Activated naive CD4-positive, alpha-beta T cell treated with anti-CD3 and anti-CD28 coated beads, Interleukin-2, amount 50 U/mL, for 24 hours (primary cell): ENCODE measurements at regions not wholly inside any gene's neighbourhood (a gene's known extent, or its start where the extent isn't known, plus 50 kb on each side); places are given as distances from the start of the nearest gene placed in this dataset.

Experiments used
- H3K27ac Mint-ChIP-seq: one replicate; pipeline ENCODE4 v1.8.0; 2021; ENCODE audit warnings: mild to moderate bottlenecking, mixed read lengths
- H3K27me3 Mint-ChIP-seq: one replicate; pipeline ENCODE4 v1.8.0; 2021; ENCODE audit warnings: mixed read lengths
- H3K36me3 Mint-ChIP-seq: one replicate; pipeline ENCODE4 v1.8.0; 2021; ENCODE audit warnings: mixed read lengths
- H3K4me1 Mint-ChIP-seq: one replicate; pipeline ENCODE4 v1.8.0; 2021; ENCODE audit warnings: mixed read lengths
- H3K4me3 Mint-ChIP-seq: one replicate; pipeline ENCODE4 v1.8.0; 2021; ENCODE audit warnings: mild to moderate bottlenecking, mixed read lengths
- H3K9me3 Mint-ChIP-seq: one replicate; pipeline ENCODE4 v1.8.0; 2021; ENCODE audit warnings: mixed read lengths

DNA sequence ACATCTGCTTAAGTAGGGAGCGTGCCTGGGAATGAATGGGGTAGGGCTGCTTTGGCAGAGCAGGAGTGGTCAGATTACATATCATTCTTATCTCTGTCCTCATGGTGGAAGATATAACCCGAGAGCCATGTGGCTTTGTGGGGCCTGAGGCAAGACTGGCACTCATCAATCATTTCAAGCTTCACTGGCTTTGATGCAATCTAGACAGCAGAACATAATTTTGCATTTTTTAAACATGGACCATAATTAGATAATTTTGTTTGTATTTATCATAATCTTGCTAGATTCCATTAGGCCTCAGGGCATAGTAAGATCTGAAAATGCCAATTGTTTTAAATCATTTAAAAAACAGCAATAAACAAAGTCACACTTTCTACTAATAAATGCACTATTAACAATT lies 480.3 kb downstream of the NXPH1 start:
- no peak overlapping the region for H3K4me3 Mint-ChIP-seq
- H3K4me1 Mint-ChIP-seq, result no peaks in the 10 kb centered on the region
- H3K9me3 Mint-ChIP-seq, result no peaks in the 10 kb centered on the region
- H3K27me3 Mint-ChIP-seq, result no peaks in the 10 kb centered on the region
- H3K36me3 Mint-ChIP-seq, result no peaks in the 10 kb centered on the region
- no peak overlapping the region for H3K27ac Mint-ChIP-seq

DNA sequence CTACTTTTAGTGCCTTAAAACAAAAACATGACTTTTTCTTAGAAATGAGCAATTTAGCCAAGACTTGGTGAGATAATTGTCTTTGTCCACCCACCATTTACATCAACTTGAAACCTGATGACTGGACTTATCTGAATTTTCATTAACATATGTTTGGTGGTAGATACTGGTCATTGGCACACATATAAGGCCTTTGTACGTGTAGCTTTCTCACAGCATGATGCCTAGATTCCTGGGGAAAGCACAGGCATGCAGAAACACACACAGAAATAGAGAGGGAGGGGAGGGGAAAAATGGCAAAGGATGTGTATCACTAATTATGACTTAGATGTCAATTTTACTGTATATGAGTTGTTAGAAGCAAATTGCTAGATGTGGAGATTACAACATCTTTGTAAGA lies 488.4 kb downstream of the NXPH1 start:
- H3K4me3 Mint-ChIP-seq, result no peak overlapping the region

DNA sequence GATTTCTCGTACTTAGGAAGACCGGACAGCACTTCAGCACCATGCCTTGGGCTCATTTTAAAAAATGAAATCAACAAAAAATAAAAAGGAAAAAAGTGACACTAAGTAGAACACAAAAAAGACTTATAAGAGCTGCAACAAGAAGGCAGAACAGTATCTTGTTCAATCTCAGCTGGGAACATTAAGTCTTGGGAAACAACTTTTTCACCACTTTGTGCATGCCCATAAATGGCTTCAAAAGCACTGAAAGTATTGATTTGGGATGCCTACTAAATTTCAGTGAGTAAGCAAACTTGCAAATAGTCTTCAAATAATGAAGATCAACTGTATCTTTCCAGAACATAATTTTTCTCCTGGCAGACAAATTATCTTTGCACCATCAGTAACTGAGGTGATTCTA lies 489.3 kb downstream of the NXPH1 start:
- Mint-ChIP-seq H3K27ac (no peak overlapping the region), H3K4me3 (no peak overlapping the region), H3K27me3 (no peaks in the 10 kb centered on the region), H3K36me3 (no peaks in the 10 kb centered on the region), H3K4me1 (no peaks in the 10 kb centered on the region), H3K9me3 (peaks cover 10% of the 10 kb centered on the region)

More for the DNA sequence above, 488.4 kb downstream of the NXPH1 start:
- Mint-ChIP-seq H3K9me3 (peaks cover 10% of the 10 kb centered on the region), H3K27me3 (no peaks in the 10 kb centered on the region), H3K4me1 (no peaks in the 10 kb centered on the region), H3K27ac (no peak overlapping the region), H3K36me3 (no peaks in the 10 kb centered on the region)

DNA sequence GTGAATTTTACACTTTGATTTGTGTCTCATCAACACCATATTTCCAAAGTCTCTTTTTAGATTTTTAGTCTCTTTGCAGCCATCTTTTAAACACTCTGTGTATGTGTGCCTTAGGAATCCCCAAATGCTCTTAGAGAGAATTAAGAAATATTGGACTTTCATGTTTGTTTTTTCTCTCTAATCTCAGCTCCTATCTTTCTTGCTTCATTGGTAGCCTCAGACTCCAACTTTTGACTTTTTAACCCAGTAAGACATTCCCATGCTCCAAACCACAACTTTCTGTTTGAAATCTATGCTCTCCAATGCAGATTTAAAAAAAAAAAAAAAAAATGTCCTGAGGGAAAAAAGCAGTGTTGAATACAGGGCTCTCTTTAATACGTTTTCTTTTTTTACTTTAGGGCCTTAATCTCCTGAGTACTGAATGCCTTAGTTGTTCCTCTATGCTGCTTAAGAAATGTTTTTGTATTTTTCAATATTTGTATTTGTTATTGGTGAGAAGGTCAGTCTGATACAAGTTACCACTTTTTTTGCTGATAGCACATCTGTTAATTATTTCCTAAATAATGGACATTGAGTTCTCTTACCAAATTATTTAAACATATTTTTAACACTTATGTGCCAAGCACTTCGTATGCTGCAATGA lies 489.9 kb downstream of the NXPH1 start:
- Mint-ChIP-seq H3K27me3 (no peaks in the 10 kb centered on the region), H3K27ac (no peak overlapping the region), H3K4me1 (no peaks in the 10 kb centered on the region), H3K9me3 (peaks cover 10% of the 10 kb centered on the region), H3K4me3 (no peak overlapping the region), H3K36me3 (no peaks in the 10 kb centered on the region)

DNA sequence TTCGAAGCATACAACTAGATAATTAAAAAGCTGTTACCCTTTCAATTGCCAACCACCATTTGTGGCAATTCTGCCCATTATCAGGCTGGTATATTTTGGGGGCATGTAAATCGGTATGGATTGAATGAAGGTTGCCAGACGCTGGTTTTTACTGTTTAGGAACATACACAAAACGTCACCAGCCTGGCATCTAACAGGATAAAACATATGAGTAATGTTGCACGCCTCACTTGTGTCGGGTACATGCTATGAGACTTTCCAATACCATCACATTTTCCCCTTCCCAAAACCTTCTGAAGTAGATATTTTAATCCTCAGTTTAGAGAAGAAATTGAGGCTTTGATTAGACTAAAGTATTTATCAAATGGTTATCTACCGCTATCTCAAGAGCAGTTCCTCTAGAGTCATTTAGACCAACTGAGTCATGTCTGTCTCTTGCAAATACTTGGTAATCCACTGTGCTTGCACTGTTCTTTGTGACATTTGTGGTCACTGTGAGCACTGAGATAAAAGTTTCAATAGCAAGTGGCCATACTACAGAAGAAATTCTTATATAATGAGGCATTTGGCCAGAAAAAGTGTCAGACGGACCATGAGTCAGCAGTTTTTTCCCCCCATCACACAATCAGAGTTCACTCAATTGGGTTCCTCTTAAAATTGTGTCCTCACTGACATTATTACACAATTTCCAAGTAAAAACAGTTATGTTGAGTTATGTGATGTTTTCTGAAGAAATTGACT lies 498.7 kb downstream of the NXPH1 start:
- no peaks in the 10 kb centered on the region for H3K27me3 Mint-ChIP-seq
- H3K27ac Mint-ChIP-seq, result no peak overlapping the region
- no peaks in the 10 kb centered on the region for H3K9me3 Mint-ChIP-seq
- no peak overlapping the region for H3K4me3 Mint-ChIP-seq
- no peaks in the 10 kb centered on the region for H3K36me3 Mint-ChIP-seq
- H3K4me1 Mint-ChIP-seq, result no peaks in the 10 kb centered on the region

DNA sequence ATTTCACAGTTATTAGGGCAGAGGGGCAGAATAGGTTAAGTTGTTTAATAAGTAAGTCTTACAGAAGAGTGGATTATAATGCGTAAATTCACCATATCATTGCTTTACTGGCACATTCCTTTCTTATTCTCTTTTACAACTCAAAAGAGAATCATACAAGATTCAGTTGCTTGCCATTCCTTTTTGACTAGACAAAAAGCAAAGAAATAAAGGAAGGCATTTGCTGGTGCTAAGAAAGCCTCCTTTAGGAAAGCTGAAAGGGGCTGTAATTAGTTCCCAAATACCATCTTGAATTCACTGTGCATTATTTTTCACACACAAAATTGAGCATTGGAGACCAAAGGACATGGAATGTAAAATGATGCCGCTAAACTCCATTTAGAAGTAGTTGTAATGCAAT lies 499.3 kb downstream of the NXPH1 start:
- H3K36me3 Mint-ChIP-seq, result no peaks in the 10 kb centered on the region
- H3K4me3 Mint-ChIP-seq, result no peak overlapping the region
- no peaks in the 10 kb centered on the region for H3K4me1 Mint-ChIP-seq
- no peaks in the 10 kb centered on the region for H3K27me3 Mint-ChIP-seq
- no peaks in the 10 kb centered on the region for H3K9me3 Mint-ChIP-seq
- H3K27ac Mint-ChIP-seq, result no peak overlapping the region

DNA sequence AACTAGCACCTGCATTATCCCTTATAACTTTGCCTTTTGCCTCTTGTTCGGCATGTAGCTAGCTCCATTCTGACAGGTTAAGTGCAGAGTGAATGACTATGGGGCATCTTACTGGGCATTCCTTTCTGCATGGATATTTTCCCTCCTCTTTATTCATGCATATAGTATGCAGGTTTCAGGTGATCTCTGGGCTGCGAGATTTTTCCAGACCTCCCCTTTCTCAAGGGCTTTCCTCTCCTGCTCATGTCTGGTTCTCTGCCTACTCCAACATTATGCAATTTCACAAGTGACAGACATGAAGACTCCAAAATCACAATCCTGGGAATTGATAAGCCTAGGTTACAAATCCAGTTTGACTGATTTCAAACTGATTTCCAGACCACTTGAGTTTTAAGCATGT lies 503.8 kb downstream of the NXPH1 start:
- Mint-ChIP-seq H3K4me3 (no peak overlapping the region), H3K4me1 (no peaks in the 10 kb centered on the region), H3K27me3 (no peaks in the 10 kb centered on the region), H3K9me3 (peaks cover 4% of the 10 kb centered on the region), H3K36me3 (no peaks in the 10 kb centered on the region), H3K27ac (no peak overlapping the region)

DNA sequence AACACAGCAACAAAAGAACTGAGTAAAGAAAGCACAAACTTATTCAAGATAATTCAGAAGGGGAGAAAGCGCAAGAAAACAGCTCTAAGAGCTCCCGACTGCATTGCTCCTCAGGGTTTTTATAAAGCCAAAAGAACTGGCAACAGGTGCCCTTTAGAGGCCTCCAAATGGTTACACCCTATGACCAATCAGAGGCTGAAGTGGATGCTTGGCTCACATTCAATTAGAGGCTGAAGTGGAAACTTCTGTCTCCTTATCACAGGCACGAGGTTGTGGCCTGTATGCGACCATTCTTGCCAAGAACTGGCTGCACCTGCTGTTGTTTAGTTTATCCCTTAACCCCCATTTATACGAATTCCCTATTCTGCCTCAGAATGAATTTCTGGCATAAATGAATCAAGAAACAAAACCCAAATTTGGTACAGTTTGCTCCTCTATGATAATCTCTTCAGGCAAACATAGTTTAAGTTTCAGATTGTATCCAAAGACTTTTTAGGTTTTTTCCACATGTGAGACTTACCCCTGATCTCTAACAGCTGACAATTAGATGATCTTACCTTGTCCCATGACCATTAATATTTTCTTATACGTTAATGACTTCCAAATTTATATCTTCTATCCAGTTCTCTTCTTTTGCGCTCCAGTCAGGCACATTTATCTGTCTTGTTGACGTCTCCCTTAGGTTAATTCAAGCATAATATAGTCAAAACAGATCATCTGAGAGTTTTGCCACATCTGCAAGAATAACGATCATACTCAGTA lies 504.8 kb downstream of the NXPH1 start:
- Mint-ChIP-seq H3K36me3 (no peaks in the 10 kb centered on the region), H3K4me3 (no peak overlapping the region), H3K27ac (no peak overlapping the region), H3K27me3 (no peaks in the 10 kb centered on the region), H3K9me3 (peaks cover 4% of the 10 kb centered on the region), H3K4me1 (no peaks in the 10 kb centered on the region)

DNA sequence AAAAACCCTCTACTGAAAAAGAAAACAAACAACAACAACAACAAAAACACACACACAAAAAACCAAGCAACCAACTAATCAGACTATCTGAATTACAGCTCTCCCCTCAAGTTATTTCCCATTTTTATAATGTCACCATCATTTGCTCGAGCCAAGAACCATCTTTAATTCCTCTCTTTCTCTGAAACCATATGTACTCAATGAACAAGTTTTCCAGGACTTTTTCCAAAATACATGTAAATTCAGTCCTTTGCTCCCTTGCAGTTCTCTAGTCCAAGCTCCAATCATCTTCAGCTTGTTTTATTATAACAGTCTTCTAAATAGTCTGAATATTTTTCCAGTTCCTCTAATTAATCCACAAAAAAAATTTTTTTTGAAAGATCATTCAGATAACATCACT lies 506.0 kb downstream of the NXPH1 start:
- Mint-ChIP-seq H3K4me3 (no peak overlapping the region), H3K9me3 (peaks cover 4% of the 10 kb centered on the region), H3K36me3 (no peaks in the 10 kb centered on the region), H3K27ac (no peak overlapping the region), H3K27me3 (no peaks in the 10 kb centered on the region), H3K4me1 (no peaks in the 10 kb centered on the region)

DNA sequence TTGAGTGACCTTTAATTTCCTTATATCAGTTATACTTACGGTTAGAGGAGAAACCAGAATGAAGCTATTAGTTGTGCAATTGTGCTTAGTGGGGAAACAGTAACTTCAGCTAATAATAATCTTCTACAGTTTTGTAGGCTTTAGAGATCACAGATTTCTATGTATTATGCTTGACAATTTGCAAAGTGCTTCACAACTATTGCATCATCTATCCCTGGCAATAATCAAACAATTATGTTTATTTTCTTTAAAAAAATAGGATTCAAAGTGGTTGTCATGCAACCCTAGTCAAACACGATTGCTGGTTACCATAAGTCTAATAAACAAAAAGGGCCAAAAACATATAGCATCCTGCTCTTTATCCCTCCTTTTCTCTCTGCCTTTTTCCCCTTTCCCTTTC lies 530.3 kb downstream of the NXPH1 start:
- no peak overlapping the region for H3K4me3 Mint-ChIP-seq
- no peaks in the 10 kb centered on the region for H3K9me3 Mint-ChIP-seq
- no peaks in the 10 kb centered on the region for H3K27me3 Mint-ChIP-seq
- H3K4me1 Mint-ChIP-seq, result no peaks in the 10 kb centered on the region
- no peaks in the 10 kb centered on the region for H3K36me3 Mint-ChIP-seq
- no peak overlapping the region for H3K27ac Mint-ChIP-seq

DNA sequence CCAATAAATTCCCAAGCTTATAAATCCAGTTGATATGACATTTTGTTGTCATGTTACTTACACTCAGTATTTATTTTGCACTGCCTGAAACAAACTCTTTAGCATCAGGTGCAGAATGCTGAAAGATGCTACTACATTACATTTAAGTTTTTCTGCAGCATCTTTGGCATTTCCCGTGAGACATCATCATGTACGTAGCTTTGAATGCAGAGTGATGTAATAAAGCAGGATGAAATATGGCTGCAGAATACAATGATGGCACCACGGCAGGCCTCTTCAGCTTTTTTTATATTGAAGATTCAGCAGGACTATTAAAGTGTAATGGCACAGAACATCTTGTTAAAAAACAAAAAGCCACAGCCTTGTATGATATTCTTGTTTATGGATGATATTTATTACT lies 531.8 kb downstream of the NXPH1 start:
- Mint-ChIP-seq H3K27ac (no peak overlapping the region), H3K27me3 (no peaks in the 10 kb centered on the region), H3K4me1 (no peaks in the 10 kb centered on the region), H3K36me3 (no peaks in the 10 kb centered on the region), H3K9me3 (peaks cover 7% of the 10 kb centered on the region), H3K4me3 (no peak overlapping the region)

DNA sequence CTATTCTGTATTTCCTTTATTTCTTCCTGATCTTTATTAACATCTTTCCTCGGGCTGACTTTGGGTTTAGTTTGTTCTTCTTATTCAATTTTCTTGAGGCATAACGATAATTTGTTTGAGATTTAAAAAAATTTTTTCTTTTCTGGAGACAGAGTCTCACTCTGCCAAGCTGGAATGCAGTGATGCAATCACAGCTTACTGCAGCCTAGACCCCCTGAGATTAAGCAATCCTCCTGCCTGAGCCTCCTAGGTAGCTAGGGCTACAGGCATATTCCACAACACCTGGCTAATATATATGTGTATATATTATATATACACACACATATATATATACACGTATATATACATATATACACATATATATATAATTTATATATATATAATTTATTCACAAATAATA lies 540.2 kb downstream of the NXPH1 start:
- Mint-ChIP-seq H3K9me3 (peaks cover 9% of the 10 kb centered on the region), H3K27ac (no peak overlapping the region), H3K27me3 (no peaks in the 10 kb centered on the region), H3K36me3 (no peaks in the 10 kb centered on the region), H3K4me1 (no peaks in the 10 kb centered on the region), H3K4me3 (no peak overlapping the region)

DNA sequence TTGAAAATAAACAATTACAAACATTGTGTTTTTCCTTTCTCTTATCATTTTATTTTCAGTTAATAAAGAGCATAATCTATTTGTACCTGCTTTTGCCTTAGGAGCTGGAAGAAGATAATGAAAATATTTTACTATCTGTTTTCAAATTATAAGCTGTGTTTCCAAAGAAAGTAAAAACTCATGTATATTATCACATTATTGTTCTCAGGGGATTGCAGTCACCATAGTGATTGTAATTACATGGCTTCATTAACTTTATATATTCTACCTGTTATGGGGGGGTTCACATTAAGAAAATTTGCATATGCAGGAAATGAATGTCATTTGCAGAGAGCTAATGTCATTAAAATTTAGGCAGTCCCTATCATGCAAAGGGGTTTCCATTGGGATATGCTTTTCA lies 542.3 kb downstream of the NXPH1 start:
- H3K4me3 Mint-ChIP-seq, result no peak overlapping the region

DNA sequence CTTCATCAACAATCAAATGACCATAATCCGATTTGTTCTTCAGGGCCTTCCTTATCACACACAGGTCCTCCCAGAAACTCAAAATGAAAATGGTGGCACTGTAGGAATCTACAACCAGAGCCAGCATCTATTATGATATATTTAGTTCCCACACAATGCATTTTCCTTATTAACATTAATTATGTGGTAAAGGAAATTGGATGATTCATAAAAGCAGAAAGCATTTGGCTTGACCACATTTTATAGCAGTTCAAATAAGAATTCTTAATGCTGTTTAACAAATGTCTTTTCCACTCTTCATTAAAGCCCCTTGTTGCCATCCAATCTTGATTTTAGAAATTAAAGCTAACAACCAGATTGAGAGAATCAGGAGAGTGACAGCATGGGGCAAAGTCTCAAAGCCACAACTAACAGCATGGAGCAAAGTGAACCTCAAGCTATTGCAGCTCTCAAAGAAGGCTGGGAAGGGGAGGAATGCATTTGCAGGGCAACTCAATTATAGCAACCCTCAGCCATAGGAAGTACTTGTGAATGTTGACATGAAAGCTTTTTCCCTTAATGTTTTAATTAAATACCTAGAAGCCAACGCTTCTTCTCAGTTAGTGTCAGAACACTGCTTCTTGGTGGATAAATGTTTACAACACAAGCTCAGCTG lies 549.1 kb downstream of the NXPH1 start:
- no peaks in the 10 kb centered on the region for H3K4me1 Mint-ChIP-seq
- no peaks in the 10 kb centered on the region for H3K36me3 Mint-ChIP-seq

More for the DNA sequence above, 542.3 kb downstream of the NXPH1 start:
- Mint-ChIP-seq H3K27ac (no peak overlapping the region), H3K27me3 (no peaks in the 10 kb centered on the region), H3K36me3 (no peaks in the 10 kb centered on the region), H3K4me1 (no peaks in the 10 kb centered on the region), H3K9me3 (peaks cover 5% of the 10 kb centered on the region)

DNA sequence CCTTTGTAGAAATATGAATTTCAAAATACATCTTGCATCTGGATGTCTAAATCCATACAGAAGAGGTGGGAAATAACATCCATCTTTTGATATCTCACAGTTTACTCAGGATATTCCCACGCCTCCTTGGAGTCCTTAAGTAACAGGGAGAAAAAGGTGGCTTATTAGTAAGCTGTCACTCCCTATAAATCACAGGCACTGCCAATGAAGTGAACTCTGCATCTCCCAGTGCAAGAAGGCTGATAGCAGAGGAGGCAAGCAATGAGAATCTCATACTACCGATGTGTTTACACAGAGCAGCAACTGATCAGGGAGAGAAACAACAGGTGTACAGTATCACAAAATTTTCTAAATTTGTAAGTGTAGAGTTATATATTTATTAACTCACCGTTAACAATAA lies 551.8 kb downstream of the NXPH1 start:
- Mint-ChIP-seq H3K27ac (no peak overlapping the region), H3K27me3 (no peaks in the 10 kb centered on the region), H3K36me3 (no peaks in the 10 kb centered on the region), H3K9me3 (peaks cover 7% of the 10 kb centered on the region), H3K4me3 (no peak overlapping the region), H3K4me1 (no peaks in the 10 kb centered on the region)

More for the DNA sequence above, 549.1 kb downstream of the NXPH1 start:
- H3K4me3 Mint-ChIP-seq, result no peak overlapping the region
- no peaks in the 10 kb centered on the region for H3K27me3 Mint-ChIP-seq
- peaks cover 8% of the 10 kb centered on the region for H3K9me3 Mint-ChIP-seq
- no peak overlapping the region for H3K27ac Mint-ChIP-seq

DNA sequence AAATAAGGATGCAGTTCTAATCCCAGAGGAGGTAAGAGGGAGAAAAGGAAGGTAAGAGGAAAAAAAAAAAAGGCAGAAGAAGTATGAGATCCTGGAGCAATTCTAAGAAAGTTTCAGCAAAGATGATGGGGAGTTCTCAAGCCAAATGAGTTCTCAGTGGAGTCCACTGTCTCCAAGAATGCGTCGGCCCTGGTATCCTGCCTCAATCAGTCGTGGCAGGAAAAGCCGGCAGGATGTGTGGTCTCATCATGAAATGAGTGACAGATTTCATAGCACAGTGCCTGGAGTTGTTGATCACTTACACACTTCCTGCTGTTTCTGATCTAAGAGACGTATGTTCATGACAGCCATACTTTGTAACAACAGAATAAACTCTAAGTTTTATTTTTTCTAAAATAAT lies 554.9 kb downstream of the NXPH1 start:
- Mint-ChIP-seq H3K27me3 (no peaks in the 10 kb centered on the region), H3K4me1 (no peaks in the 10 kb centered on the region), H3K36me3 (no peaks in the 10 kb centered on the region), H3K27ac (no peak overlapping the region), H3K9me3 (peaks cover 6% of the 10 kb centered on the region), H3K4me3 (no peak overlapping the region)
